M059J (cell line): ENCODE measurements at regions not wholly inside any gene's neighbourhood (a gene's known extent, or its start where the extent isn't known, plus 50 kb on each side); places are given as distances from the start of the nearest gene placed in this dataset.
A peak's percentile ranks its signal among the peaks of the same experiment; 100 is the strongest.
"Not testable (repeated sequence)": the region's sequence is repeated elsewhere in the genome, so short reads cannot be mapped to it uniquely, and the experiment has no call there.

Experiments used
- DNase-seq: peaks from one replicate; pipeline ENCODE4 v3.0.0-alpha.2; 2012; ENCODE audit warnings: low read depth

DNA sequence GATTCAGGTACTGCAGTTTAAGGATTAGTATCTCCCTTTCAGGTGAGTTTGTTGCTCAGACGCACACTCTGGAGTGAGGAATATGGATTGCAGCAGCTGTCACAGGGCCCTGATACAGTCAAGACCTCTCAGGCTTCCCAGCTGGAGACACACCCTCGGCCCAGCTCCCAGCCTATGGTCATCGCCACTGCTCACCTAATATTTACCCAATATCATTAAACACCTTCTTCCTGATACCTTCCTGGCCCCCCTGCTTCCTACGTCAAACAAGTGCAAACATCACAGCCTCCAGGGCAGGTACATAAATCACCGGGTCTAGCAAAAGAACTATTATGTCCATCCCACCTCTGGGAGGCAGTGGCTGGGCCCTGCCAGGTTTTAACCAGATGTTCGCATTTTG is 213.3 kb downstream of the MN1 start:
- no peak for DNase-seq

DNA sequence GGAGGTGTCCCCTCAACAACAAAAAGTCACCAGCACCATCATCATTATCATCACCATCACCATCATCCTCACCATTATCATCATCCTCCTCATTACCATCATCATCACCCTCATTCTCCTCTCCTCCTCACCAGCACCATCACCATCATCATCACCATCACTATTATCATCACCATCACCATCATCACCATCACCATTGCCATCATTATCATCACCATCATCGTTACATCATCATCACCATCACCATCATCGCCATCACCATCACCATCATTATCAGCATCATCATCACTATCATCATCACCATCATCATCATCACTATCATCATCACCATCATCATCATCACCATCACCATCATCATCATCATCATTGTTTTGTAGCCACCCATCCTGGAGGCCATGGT is 212.6 kb downstream of the MN1 start:
- no peak for DNase-seq

- no peak for DNase-seq
Measured at GRCh38 chr22:27591060-27591459, 210.5 kb downstream of the MN1 start.

GRCh38 chr22:27593378-27593777 is 208.2 kb downstream of the MN1 start:
- DNase-seq: no peak

DNA sequence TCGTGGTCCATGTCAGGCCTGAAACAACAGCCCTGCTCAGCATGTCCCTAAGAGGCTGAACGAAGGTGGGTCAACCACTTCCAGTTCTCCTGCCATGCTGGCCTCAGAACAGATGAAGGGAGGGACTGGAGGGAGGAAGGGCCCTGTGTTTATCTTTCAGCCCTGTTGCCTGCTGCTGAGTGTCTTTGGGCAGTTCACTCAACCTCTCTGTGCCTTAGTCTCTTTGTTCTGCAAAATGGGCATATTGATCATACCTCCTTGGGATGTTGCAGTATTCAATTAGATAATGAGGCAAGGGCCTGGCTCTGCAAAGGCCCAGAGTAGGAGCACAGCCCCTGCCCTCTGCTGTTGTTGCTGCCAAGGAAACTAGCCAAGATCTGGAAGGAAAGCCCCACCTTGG is 207.5 kb downstream of the MN1 start:
- no peak for DNase-seq

GRCh38 chr22:27594474-27595134 is 207.0 kb downstream of the MN1 start:
- no peak for DNase-seq

DNA sequence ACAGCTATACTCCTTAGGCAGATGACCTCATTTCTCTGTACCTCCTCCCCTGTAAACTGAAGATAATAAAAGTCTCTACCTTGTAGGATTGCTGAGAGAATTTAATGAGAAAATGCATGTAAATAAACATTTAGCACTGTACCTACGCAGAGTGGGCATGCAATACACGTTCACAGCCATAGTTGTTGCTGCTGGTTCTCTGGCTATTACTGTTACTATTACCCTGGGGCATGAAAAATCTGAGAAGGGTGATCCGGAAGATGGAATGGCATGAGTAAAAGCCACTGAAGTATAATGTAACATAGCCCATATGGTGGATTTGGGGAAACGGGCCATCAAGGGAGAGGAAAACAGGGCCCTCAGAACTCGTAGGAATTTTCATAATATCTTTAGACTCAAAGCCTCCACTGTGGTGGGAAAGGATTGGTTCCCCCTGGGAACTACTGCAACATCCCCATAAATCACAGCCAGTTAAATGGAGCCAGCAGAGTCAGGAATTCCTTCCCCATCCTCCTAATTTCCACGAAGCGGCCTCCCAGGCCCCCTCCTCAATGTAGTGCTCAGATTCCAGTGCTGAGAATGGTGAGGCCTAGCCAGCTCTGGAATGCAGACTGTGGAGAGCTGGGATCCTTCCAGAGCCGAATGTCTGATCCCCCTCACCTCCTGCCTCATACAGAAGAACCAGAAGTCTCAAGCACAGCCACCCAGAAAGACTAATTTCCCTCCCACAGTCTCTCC is 205.3 kb downstream of the MN1 start:
- no peak for DNase-seq

DNA sequence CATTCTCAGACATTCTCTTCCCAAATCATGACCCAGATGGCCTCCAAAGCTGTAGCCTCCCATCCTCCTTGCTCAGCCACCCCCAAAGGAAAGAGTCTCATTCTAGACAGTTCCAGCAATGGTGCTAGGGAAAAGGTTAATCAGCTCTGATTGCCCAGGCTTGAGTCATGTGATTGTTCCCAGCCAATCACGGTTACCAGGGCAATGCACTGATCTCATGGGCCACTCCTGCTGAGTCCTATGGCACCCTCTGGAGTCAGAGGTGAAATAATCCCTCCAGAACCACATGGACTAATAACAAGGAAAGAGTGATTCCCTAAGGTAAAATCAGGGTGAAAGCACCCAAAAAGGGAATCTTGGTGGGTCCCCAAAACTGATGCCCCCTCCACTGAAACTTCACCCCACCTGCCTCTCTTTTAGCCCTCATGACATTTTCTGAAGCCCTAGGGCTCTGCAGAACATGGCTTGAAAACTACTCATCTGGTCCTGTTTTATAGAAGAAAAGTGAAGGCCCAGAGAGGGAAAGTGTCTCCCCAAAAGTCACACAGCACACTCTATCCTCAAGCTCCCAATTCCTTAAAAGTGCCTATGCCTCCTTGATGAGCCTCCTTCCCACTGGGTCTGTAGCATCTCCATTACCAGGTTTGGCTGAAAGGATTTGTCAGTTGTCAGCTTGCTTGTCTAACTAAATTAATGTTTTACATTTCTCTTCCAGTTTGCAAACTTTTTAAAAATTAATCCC is 203.7 kb downstream of the MN1 start:
- DNase-seq: peak; percentile 48

- no peak for DNase-seq
Measured at GRCh38 chr22:27598792-27599191, 202.8 kb downstream of the MN1 start.

GRCh38 chr22:27601195-27601594 is 200.4 kb downstream of the MN1 start:
- no peak for DNase-seq

GRCh38 chr22:27602390-27602789 is 199.2 kb downstream of the MN1 start:
- DNase-seq: no peak

GRCh38 chr22:27603111-27603799 is 198.3 kb downstream of the MN1 start:
- DNase-seq: no peak

DNA sequence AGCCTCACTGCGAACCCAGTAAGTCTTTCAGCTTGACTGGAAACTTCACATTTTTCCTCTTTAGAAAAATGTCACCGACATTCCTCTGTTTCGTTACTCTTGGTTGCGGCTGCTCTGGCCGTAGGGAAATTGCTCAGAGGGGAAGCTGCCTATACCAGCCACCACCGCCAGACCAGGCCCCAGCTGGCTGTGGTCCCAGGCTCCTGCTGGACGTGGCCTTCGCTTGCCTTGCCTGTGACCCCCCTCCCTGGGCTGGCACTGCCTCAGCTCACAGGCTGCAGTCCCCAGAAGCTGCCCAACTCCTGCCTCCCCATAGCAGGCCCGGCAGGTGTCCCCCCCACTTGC is 197.8 kb downstream of the MN1 start:
- DNase-seq: peak; percentile 61

DNA sequence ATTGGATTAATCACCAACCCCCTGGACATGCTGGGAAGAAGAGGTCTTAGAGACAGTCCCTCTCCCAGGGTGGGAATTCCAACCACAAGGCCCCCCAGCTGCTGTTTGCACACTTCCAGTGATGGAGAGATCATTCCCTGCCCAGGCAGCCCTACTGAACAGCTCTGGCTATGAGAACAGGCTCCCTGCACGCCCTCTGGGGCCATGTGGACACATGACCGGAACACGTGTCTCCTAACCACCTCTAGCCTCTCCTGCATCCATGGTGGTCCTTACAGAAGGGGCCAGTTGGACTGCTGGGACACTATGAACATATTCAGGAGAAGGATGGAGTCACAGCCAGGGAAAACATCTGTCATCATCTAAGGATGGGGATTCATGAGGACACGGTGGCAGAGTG is 196.2 kb downstream of the MN1 start:
- no peak for DNase-seq

DNA sequence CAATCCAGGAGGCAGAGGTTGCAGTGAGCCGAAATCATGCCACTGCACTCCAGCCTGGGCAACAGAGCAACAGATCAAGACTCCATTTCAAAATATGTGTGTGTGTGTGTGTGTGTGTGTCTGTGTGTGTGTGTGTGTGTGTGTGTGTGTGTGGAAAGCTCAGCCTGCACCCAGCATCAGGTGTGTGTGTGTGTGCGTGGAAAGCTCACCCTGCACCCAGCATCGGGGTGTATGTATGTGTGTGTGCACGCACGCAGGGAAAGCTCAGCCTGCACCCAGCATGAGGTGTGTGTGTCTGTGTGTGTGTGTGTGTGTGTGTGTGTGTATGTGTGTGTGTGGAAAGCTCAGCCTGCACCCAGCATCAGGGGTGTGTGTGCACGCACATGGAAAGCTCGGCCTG is 193.8 kb downstream of the MN1 start:
- DNase-seq: not testable (repeated sequence)

GRCh38 chr22:27609451-27609888 is 192.1 kb downstream of the MN1 start:
- DNase-seq: no peak

DNA sequence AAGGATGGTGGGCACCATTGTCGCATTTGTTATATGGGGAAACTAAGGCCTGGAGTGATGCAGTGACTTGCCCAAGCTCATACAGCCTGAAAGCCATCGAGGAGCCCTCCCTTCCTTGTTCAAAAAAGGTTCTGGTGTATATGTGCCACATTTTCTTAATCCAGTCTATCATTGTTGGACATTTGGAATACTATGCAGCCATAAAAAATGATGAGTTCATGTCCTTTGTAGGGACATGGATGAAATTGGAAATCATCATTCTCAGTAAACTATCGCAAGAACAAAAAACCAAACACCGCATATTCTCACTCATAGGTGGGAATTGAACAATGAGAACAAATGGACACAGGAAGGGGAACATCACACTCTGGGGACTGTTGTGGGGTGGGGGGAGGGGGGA is 191.4 kb downstream of the MN1 start:
- not testable (repeated sequence) for DNase-seq

GRCh38 chr22:27610863-27611786 is 190.4 kb downstream of the MN1 start:
- DNase-seq: no peak

DNA sequence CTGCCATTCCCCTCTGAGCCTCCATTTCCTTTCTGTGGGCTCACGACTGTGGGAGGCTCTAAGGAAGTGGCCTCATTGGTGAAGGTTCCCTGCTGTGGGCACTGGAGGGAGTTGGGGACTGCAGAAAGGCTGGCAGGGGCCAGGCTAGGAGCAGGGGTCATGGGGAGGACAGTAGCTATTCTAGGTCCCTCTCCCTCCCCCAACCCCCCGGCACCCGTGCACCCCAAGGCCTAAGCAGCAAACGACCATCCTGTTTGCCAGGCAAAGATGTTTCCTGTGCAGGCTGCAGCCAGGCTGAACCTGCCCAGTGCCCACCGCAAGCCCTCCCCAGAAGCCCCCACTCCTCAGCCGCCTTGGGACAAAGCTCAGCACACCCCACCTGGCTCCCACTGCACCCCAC is 189.4 kb downstream of the MN1 start:
- no peak for DNase-seq

DNA sequence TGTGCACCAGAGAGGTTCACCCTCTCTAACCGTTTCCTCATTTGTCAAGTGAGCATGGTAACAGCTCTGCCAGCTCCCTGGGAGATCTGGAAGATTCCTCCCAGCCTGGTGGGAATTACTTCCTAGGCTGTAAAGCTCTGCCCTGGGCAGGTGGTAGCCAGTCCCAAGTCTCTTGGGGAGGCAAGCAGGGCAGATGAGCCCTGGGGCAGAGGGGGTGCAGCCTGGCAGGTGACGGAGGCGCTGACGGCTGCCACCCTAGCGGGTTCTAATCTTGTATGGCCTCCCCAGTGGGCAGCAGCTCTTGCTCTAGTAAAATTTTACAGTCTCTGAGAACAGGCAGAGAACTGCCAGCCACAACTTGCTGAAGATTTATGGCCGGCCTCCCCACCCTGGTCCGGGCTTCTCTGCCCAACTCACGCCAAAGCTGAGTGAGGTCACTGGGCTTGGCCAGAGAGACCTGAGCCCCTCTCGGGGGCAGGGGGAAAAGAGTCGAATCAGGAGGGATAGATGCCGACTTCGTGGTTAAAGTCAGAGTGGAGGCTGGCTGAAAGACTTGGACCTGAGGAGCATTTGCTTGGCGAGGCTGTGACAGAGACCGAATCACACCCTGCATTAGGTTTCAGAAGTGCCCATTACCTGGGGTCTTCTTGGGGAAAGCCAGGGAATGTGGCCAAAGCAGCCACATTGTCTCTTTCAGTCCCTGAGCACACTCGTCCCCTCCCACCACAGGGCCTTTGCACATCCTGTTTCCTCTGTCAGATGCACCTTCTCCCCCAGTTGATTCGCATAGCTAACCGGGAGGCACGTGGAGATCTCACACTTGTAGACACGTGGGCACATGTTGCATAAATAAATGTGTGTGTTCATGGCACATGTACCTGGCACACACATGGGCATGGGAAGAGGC is 188.2 kb downstream of the MN1 start:
- no peak for DNase-seq
